Heart left ventricle (tissue), 13 donors: ENCODE measurements at regions not wholly inside any gene's neighbourhood (a gene's known extent, or its start where the extent isn't known, plus 50 kb on each side); places are given as distances from the start of the nearest gene placed in this dataset.
"Not testable (repeated sequence)": the region's sequence is repeated elsewhere in the genome, so short reads cannot be mapped to it uniquely, and the experiment has no call there.

Experiments used
- POLR2A ChIP-seq, 2 donors: fragments of 450-650 bp; IDR thresholded peaks; one replicate each; pipeline ENCODE4 v1.6.1; 2017; ENCODE audit warnings: antibody characterized with exemption in 2 of 2, mild to moderate bottlenecking in 2 of 2, moderate library complexity in 2 of 2
- TF ChIP-seq, protein P1 (sequence below), 12 donors: fragments of 200-600 bp; sonication (generic) in 4 of 12; IDR thresholded peaks; one replicate each; pipeline versions ENCODE4 v1.5.0 to v1.8.0; 2018 to 2022; ENCODE audit warnings: antibody characterized with exemption in 12 of 12, mild to moderate bottlenecking in 5 of 12
- donor health status: ischemic (EF 13 %, LVEDD 7.1; RV severe dilation, severe dysfunction).
- donor health status: DM: no; HTN: yes; CAD: no.
- donor health status: DM: no; HTN: no; CAD: no.
- donor health status: ischemic (EF 25% LVEDD 6.9; RV normal size, moderate dysfunction).
- donor health status: ischemic (EF 25% LVEDD 5.7; RV mildly dilated, moderate dysfunction).
- donor health status: ischemic (EF 35%, LVEDD 5.7; RV mildly dilated, moderate dysfunction).
- donor health status: nonischemic (EF 11% LVEDD 7.7; RV severe dilation, severe dysfunction).
- donor health status: DM: yes; HTN: yes; CAD: no.
- donor health status: PGD.
- donor health status: ischemic (EF 29% LVEDD 5.4; RV normal size, mild dysfunction).
- donor health status: nonischemic (EF 23%, LVEDD 6.1; RV moderate dilation, normal function).

DNA sequence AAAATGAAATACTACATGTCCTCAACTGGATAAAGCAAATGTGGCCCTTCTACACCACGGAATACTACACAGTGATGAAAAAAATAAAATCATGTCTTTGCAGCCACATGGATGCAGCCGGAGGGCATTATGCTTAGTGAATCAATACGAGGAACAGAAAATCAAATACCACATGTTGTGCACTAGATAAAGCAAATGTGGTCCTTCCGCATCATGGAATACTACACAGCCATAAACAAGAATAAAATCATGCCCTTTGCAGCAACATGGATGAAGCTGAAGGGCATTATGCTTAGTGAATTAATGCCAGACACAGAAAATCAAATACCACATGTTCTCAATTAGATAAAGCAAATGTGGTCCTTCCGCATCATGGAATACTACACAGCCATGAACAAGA lies 204.4 kb downstream of the GOLGA6L6 start:
- TF ChIP-seq, protein P1, sequence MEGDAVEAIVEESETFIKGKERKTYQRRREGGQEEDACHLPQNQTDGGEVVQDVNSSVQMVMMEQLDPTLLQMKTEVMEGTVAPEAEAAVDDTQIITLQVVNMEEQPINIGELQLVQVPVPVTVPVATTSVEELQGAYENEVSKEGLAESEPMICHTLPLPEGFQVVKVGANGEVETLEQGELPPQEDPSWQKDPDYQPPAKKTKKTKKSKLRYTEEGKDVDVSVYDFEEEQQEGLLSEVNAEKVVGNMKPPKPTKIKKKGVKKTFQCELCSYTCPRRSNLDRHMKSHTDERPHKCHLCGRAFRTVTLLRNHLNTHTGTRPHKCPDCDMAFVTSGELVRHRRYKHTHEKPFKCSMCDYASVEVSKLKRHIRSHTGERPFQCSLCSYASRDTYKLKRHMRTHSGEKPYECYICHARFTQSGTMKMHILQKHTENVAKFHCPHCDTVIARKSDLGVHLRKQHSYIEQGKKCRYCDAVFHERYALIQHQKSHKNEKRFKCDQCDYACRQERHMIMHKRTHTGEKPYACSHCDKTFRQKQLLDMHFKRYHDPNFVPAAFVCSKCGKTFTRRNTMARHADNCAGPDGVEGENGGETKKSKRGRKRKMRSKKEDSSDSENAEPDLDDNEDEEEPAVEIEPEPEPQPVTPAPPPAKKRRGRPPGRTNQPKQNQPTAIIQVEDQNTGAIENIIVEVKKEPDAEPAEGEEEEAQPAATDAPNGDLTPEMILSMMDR (IDR thresholded peaks at IDR 0.05) = not testable (repeated sequence)
- not testable (repeated sequence) for TF ChIP-seq POLR2A (IDR thresholded peaks at IDR 0.05)
